Astrocyte of the spinal cord (primary cell): ENCODE measurements at regions not wholly inside any gene's neighbourhood (a gene's known extent, or its start where the extent isn't known, plus 50 kb on each side); places are given as distances from the start of the nearest gene placed in this dataset.
"Not testable (repeated sequence)": the region's sequence is repeated elsewhere in the genome, so short reads cannot be mapped to it uniquely, and the experiment has no call there.

Source experiments
- DNase-seq: peaks from one replicate; pipeline ENCODE4 v3.0.0; 2011; ENCODE audit warnings: low read depth, low spot score
- H3K4me3 ChIP-seq: 2 replicates; pipeline ENCODE4 v1.5.1; 2011; ENCODE audit warnings: low read depth, mild to moderate bottlenecking, low read length, moderate library complexity
- in situ Hi-C: cut with HindIII; loops from 2 replicates; pipeline ENCODE4 v1.10.0; 2017; ENCODE audit warnings: low sequenced_read_pairs
- TF ChIP-seq, protein P1 (sequence below): IDR thresholded peaks from 2 replicates; pipeline ENCODE4 v1.5.1; 2012; ENCODE audit warnings: low read depth, mild to moderate bottlenecking, low read length, inconsistent platforms

DNA sequence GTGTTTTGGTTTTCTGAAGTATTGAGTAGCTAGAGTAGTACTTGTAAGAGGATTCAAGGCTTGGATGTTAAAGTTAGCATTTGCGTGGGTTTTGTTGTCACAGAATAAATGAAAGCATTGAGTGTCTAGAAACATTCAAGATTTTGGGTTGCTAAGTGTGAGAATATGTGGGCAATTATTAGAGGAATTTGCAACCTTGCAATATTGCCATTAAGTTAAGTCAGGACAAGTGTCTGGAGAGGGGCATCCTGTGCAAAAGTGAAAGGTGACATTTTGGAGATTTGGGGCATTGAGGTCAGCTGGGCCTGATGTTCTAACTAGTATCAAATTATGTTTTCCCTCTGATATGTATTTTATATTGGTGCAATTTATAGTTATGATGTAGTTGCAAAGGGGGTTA lies 533.9 kb upstream of the GRID2 start:
- in situ Hi-C loops = no loop called here
- TF ChIP-seq, protein P1, sequence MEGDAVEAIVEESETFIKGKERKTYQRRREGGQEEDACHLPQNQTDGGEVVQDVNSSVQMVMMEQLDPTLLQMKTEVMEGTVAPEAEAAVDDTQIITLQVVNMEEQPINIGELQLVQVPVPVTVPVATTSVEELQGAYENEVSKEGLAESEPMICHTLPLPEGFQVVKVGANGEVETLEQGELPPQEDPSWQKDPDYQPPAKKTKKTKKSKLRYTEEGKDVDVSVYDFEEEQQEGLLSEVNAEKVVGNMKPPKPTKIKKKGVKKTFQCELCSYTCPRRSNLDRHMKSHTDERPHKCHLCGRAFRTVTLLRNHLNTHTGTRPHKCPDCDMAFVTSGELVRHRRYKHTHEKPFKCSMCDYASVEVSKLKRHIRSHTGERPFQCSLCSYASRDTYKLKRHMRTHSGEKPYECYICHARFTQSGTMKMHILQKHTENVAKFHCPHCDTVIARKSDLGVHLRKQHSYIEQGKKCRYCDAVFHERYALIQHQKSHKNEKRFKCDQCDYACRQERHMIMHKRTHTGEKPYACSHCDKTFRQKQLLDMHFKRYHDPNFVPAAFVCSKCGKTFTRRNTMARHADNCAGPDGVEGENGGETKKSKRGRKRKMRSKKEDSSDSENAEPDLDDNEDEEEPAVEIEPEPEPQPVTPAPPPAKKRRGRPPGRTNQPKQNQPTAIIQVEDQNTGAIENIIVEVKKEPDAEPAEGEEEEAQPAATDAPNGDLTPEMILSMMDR = no peak
- H3K4me3 ChIP-seq = no peak overlapping the region
- no peak for DNase-seq

DNA sequence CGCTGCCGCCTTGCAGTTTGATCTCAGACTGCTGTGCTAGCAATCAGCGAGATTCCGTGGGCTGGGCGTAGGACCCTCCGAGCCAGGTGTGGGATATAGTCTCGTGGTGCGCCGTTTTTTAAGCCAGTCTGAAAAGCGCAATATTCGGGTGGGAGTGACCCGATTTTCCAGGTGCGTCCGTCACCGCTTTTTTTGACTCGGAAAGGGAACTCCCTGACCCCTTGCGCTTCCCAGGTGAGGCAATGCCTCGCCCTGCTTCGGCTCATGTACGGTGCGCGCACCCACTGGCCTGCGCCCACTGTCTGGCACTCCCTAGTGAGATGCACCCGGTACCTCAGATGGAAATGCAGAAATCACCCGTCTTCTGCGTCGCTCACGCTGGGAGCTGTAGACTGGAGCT lies 512.1 kb upstream of the GRID2 start:
- DNase-seq, in situ Hi-C loops: not testable (repeated sequence)
- peak overlapping the region; percentile 27 for H3K4me3 ChIP-seq

DNA sequence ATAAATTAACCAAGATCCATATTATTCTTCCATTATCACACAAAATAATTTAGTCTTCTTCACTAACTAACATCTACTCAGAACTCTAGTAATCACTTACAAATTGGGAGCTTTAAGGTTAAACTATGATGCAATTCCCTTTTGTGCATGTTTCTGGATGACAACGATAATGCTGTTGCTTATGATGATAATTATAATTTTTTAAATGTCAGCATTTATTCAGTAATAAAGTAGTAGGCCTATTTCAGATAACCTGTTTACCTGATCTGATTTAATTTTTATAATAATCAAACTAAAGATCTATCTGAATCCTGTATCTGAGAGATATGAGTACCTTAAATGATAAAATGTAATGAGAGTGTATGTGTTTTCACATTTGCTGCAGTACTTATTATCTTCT lies 507.8 kb upstream of the GRID2 start:
- in situ Hi-C loops = no loop called here
- TF ChIP-seq, protein P1 = no peak
- no peak for DNase-seq
- H3K4me3 ChIP-seq = no peak overlapping the region

DNA sequence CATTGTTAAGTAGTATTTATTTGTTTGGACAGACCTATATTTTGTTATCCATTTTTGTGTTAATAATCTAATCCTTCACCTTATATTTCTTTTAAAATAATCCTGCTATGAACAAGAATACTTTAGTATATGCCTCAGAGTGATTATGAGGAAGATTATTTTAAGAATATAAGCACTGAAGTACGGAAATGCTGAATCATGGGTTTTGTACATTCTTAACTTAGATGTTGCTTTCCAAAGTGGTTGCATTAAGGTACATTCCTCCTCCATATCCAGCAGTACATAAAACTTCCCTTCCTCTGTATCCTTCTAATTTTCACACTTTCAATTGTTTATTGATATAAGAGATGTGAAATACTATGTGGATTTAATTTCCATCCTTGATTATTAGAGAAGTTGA lies 491.4 kb upstream of the GRID2 start:
- in situ Hi-C loops = no loop called here
- H3K4me3 ChIP-seq = no peak overlapping the region
- no peak for DNase-seq
- TF ChIP-seq, protein P1 = no peak

DNA sequence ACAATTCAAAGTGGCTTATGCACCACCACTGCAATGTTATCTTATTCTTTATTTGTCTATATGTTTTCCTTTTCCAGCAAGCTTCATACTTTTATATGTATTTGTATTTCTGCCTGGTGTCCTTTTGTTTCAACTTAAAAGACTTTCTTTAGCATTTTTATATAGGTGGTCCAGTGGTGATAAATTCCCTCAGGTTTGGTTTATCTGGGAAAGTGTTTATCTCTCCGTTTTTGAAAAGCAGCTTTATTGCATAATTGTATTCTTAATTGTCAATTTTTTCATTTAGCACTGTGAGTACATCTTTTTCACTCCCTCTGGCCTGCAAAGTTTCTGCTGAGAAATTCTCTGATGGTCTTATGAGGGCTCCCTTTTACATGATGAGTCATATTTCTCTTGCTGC lies 479.0 kb upstream of the GRID2 start:
- H3K4me3 ChIP-seq = no peak overlapping the region
- no peak for DNase-seq
- in situ Hi-C loops = no loop called here
- TF ChIP-seq, protein P1 = no peak

DNA sequence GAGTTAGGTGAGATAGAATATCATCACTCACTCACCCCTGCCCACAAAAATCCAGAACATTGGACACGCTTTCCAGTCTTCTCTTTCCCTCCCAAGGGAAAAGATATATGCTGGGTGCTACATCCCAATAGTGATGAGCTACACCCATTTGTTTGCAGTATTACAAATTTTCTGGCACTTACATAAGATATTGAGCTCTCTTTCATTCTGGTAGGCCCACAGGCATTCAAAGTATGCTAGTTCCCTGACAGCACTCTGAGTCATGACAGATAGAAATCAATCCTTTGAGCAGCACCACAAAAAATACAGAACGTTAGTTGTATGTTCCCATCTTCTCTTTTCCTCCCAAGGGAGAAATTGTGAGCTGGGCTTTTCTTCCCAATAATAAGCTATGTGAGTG lies 477.6 kb upstream of the GRID2 start:
- TF ChIP-seq, protein P1 = no peak
- in situ Hi-C loops = no loop called here
- peak; percentile 73 for DNase-seq
- no peak overlapping the region for H3K4me3 ChIP-seq

DNA sequence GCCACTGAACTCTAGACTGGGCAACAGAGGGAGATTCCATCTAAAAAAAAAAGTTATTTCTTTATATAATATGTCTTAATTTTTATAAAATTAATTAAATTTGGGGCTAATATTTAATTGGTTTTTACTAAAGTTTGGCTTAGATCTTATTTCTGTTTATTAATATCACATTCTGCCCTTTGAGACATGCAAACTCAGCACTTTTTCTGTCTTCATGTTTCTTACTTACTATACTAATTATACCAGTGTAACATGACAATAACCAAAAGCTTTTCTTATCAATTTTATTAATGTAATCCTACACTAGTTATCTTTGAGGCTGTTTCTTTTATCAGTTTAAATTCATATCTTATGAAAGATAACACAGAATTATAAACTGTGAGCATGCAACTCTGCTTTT lies 475.9 kb upstream of the GRID2 start:
- no peak overlapping the region for H3K4me3 ChIP-seq
- TF ChIP-seq, protein P1 = no peak
- no peak for DNase-seq
- in situ Hi-C loops = no loop called here
